ENCODE measurements at regions not wholly inside any gene's neighbourhood (a gene's known extent, or its start where the extent isn't known, plus 50 kb on each side); places are given as distances from the start of the nearest gene placed in this dataset.

DNA sequence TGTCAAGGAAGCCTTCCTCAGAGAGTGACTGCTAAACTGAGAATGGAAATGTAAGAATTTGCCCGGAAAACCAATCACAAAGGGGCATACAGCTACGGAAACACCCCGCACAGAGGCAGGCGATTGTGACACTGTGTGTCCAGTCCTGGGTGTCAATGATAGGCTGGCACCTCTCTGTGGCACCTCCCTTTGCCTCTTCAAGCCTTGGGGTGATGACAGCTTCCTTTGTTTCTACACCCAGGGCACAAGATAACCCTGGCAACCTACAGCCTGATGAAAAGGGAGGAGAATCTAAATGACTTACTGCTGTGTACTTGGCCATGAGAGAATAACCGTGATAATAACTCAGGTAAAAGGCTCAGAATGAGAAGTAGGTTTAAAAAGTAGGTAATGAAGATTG, 93.6 kb upstream of the SSTR4 start:
- no peaks in the 10 kb centered on the region for H3K4me1 Mint-ChIP-seq (ENCODE audit: low read depth)
- no peaks in the 10 kb centered on the region for H3K9me3 Mint-ChIP-seq (ENCODE audit: low read depth)
- peaks cover 9% of the 10 kb centered on the region for H3K27me3 Mint-ChIP-seq
- H3K27ac Mint-ChIP-seq: no peak overlapping the region
- H3K4me3 Mint-ChIP-seq (ENCODE audit: low read depth): no peak overlapping the region
- DNase-seq (ENCODE audit: low spot score, unreplicated experiment): no peak
- TF ChIP-seq, protein P1, sequence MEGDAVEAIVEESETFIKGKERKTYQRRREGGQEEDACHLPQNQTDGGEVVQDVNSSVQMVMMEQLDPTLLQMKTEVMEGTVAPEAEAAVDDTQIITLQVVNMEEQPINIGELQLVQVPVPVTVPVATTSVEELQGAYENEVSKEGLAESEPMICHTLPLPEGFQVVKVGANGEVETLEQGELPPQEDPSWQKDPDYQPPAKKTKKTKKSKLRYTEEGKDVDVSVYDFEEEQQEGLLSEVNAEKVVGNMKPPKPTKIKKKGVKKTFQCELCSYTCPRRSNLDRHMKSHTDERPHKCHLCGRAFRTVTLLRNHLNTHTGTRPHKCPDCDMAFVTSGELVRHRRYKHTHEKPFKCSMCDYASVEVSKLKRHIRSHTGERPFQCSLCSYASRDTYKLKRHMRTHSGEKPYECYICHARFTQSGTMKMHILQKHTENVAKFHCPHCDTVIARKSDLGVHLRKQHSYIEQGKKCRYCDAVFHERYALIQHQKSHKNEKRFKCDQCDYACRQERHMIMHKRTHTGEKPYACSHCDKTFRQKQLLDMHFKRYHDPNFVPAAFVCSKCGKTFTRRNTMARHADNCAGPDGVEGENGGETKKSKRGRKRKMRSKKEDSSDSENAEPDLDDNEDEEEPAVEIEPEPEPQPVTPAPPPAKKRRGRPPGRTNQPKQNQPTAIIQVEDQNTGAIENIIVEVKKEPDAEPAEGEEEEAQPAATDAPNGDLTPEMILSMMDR (IDR thresholded peaks at IDR 0.05; ENCODE audit: unreplicated experiment): no peak
- no peaks in the 10 kb centered on the region for H3K36me3 Mint-ChIP-seq (ENCODE audit: insufficient read depth)

DNA sequence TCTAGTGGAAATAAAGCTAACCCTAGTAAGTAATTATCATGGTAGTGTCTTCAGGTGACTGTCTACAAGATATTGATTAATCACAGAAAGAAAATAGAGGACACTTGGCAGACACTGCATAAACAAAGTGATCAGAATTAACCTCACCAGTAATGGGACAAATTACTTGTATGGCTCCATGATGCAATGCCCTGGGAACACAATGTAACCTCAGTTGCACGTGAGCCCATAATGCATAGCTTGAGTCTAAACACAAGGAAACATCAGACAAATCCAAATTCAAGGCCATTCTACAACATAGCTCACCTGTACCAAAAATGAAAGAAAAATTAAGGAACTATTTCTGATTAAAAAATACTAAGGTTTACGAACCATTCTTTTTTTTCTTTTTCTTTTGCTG, 92.4 kb upstream of the SSTR4 start:
- Mint-ChIP-seq H3K4me1 (ENCODE audit: low read depth) (no peaks in the 10 kb centered on the region), H3K4me3 (ENCODE audit: low read depth) (no peak overlapping the region), H3K36me3 (ENCODE audit: insufficient read depth) (no peaks in the 10 kb centered on the region), H3K9me3 (ENCODE audit: low read depth) (no peaks in the 10 kb centered on the region), H3K27me3 (peaks cover 12% of the 10 kb centered on the region), H3K27ac (no peak overlapping the region)
- no peak for DNase-seq (ENCODE audit: low spot score, unreplicated experiment)
- TF ChIP-seq, protein P1 (IDR thresholded peaks at IDR 0.05; ENCODE audit: unreplicated experiment): no peak

DNA sequence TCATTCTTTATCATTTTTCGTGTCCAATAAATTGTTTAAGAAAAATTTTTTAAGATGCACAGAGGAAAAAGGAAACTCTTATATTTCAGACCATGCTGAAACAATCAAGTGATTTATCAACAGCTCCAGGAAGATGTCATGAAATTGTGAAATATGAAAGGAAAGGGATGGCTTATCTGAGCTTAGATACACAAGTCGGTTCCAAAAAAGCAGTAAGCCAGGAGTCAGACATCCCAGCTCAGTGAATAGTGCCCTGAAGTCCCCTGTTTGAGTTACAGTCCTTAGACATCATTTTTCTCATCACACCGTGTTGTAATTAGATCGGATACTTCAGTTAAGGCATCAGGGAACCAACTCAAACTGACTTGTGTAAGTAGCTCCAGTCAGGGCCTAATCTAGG, 91.0 kb upstream of the SSTR4 start:
- H3K9me3 Mint-ChIP-seq (ENCODE audit: low read depth): no peaks in the 10 kb centered on the region
- TF ChIP-seq, protein P1 (IDR thresholded peaks at IDR 0.05; ENCODE audit: unreplicated experiment): no peak
- H3K27me3 Mint-ChIP-seq: peaks cover 9% of the 10 kb centered on the region
- no peak for DNase-seq (ENCODE audit: low spot score, unreplicated experiment)
- no peak overlapping the region for H3K27ac Mint-ChIP-seq
- H3K4me1 Mint-ChIP-seq (ENCODE audit: low read depth): no peaks in the 10 kb centered on the region
- no peak overlapping the region for H3K4me3 Mint-ChIP-seq (ENCODE audit: low read depth)
- no peaks in the 10 kb centered on the region for H3K36me3 Mint-ChIP-seq (ENCODE audit: insufficient read depth)

DNA sequence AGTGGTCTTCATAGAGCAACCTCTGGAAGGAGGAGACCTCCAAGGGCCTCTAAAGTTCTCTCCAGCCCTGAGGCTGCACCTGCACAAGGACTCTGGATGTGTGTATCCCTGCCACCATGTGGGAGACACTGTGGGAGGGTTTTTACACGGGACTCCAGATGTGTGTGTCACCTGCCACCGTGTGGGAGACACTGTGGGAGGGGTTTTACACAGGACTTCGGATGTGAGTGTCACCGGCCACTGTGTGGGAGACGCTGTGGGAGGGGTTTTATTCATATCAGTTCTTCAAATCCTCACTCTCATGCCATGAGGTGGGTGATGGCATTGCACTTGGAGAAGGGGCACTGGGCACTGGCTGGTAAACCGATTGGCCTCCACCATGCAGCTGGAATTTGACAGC, 90.2 kb upstream of the SSTR4 start:
- H3K36me3 Mint-ChIP-seq (ENCODE audit: insufficient read depth): no peaks in the 10 kb centered on the region
- DNase-seq (ENCODE audit: low spot score, unreplicated experiment): no peak
- no peak overlapping the region for H3K4me3 Mint-ChIP-seq (ENCODE audit: low read depth)
- no peaks in the 10 kb centered on the region for H3K9me3 Mint-ChIP-seq (ENCODE audit: low read depth)
- H3K4me1 Mint-ChIP-seq (ENCODE audit: low read depth): no peaks in the 10 kb centered on the region
- TF ChIP-seq, protein P1 (IDR thresholded peaks at IDR 0.05; ENCODE audit: unreplicated experiment): no peak
- peaks cover 6% of the 10 kb centered on the region for H3K27me3 Mint-ChIP-seq
- H3K27ac Mint-ChIP-seq: no peak overlapping the region

DNA sequence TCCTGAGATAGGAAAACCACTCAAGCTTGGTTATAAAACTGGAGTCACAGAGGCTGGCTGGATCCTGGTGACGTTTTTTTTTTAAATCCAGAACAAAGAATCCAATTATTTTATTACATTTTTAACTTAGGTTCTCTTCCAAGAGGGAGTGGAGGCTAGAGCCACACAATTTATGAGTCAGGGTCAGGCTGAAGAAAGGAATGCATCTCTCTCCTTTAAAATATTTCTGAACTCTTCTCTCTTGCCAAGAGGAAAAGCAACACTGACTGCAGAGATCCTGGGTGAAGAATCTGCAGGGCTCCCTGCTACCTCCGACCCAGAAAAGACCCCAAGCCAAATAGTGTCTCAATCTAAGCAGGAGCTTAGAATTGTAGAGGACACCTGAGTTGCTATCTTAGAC, 88.5 kb upstream of the SSTR4 start:
- TF ChIP-seq, protein P1 (IDR thresholded peaks at IDR 0.05; ENCODE audit: unreplicated experiment): no peak
- no peaks in the 10 kb centered on the region for H3K4me1 Mint-ChIP-seq (ENCODE audit: low read depth)
- H3K27me3 Mint-ChIP-seq: peaks cover 6% of the 10 kb centered on the region

More for the DNA sequence above, 88.5 kb upstream of the SSTR4 start:
- H3K9me3 Mint-ChIP-seq (ENCODE audit: low read depth): no peaks in the 10 kb centered on the region
- DNase-seq (ENCODE audit: low spot score, unreplicated experiment): no peak
- H3K36me3 Mint-ChIP-seq (ENCODE audit: insufficient read depth): no peaks in the 10 kb centered on the region
- H3K27ac Mint-ChIP-seq: no peak overlapping the region
- H3K4me3 Mint-ChIP-seq (ENCODE audit: low read depth): no peak overlapping the region
